Peyer's patch (tissue), 4 donors: ENCODE measurements at regions not wholly inside any gene's neighbourhood (a gene's known extent, or its start where the extent isn't known, plus 50 kb on each side); places are given as distances from the start of the nearest gene placed in this dataset.

Experiments
- POLR2A ChIP-seq, 2 donors: fragments of 450-650 bp; IDR thresholded peaks; one replicate each; pipeline ENCODE4 v1.5.1; 2017; ENCODE audit warnings: antibody characterized with exemption in 2 of 2, mild to moderate bottlenecking in 2 of 2, moderate library complexity in 2 of 2
- TF ChIP-seq, protein P1 (sequence below), 6 experiments: fragments of 450-650 bp in 4 of 6; fragments of 200-600 bp in 2 of 6; sonication (generic) in 1 of 6; IDR thresholded peaks; one replicate each; pipeline ENCODE4 v1.5.1; 2017 to 2019; ENCODE audit warnings: antibody characterized with exemption in 6 of 6, mild to moderate bottlenecking in 3 of 6, moderate library complexity in 1 of 6

GRCh38 chr1:56193656-56194055, 385.7 kb downstream of the PLPP3 start:
- TF ChIP-seq POLR2A (IDR thresholded peaks at IDR 0.05) = no peak
- TF ChIP-seq, protein P1, sequence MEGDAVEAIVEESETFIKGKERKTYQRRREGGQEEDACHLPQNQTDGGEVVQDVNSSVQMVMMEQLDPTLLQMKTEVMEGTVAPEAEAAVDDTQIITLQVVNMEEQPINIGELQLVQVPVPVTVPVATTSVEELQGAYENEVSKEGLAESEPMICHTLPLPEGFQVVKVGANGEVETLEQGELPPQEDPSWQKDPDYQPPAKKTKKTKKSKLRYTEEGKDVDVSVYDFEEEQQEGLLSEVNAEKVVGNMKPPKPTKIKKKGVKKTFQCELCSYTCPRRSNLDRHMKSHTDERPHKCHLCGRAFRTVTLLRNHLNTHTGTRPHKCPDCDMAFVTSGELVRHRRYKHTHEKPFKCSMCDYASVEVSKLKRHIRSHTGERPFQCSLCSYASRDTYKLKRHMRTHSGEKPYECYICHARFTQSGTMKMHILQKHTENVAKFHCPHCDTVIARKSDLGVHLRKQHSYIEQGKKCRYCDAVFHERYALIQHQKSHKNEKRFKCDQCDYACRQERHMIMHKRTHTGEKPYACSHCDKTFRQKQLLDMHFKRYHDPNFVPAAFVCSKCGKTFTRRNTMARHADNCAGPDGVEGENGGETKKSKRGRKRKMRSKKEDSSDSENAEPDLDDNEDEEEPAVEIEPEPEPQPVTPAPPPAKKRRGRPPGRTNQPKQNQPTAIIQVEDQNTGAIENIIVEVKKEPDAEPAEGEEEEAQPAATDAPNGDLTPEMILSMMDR (IDR thresholded peaks at IDR 0.05) = no peak
